H1 (cell line): ENCODE measurements at regions not wholly inside any gene's neighbourhood (a gene's known extent, or its start where the extent isn't known, plus 50 kb on each side); places are given as distances from the start of the nearest gene placed in this dataset.

Experiments
- ATF3 ChIP-seq: IDR thresholded peaks from 2 replicates; pipeline ENCODE4 v1.6.1; 2011; ENCODE audit warnings: low read depth, mild to moderate bottlenecking, low read length; ENCODE audit not compliant: insufficient read depth
- CBX5 ChIP-seq: fragments of 300-800, 300-1000 bp; sonication (generic); IDR thresholded peaks from 2 replicates; pipeline ENCODE4 v1.7.1; 2016; ENCODE audit warnings: antibody characterized with exemption, low read length, low read depth
- CHD2 ChIP-seq: IDR thresholded peaks from 2 replicates; pipeline ENCODE4 v1.6.1; 2012; ENCODE audit warnings: low read length, improper control_type of control experiment
- CHD7 ChIP-seq: fragments of 300-600 bp; sonication (generic); IDR thresholded peaks from 2 replicates; pipeline ENCODE4 v1.7.1; 2012; ENCODE audit warnings: low read length, moderate library complexity, mild to moderate bottlenecking, inconsistent platforms; ENCODE audit not compliant: insufficient replicate concordance
- HDAC6 ChIP-seq: IDR thresholded peaks from one replicate; pipeline ENCODE4 v1.7.1; 2012; ENCODE audit warnings: low read depth, mild to moderate bottlenecking, inconsistent platforms, low read length, moderate library complexity
- RAD21 ChIP-seq, 2 experiments: IDR thresholded peaks in 1 of 2; conservative IDR thresholded peaks in 1 of 2; 2 replicates each; pipeline ENCODE4 v1.6.1; 2011; ENCODE audit warnings: low read depth in 2 of 2, low read length in 2 of 2, improper control_type of control experiment in 1 of 2, inconsistent platforms in 1 of 2, mild to moderate bottlenecking in 1 of 2, moderate library complexity in 1 of 2
- RFX5 ChIP-seq: IDR thresholded peaks from 2 replicates; pipeline ENCODE4 v1.6.1; 2011; ENCODE audit warnings: low read depth, low read length, improper control_type of control experiment, borderline replicate concordance
- SIN3A ChIP-seq, 2 experiments: IDR thresholded peaks in 1 of 2; conservative IDR thresholded peaks in 1 of 2; 2 replicates each; pipeline ENCODE4 v1.6.1; 2011 to 2012; ENCODE audit warnings: low read length in 2 of 2, improper control_type of control experiment in 1 of 2, low read depth in 1 of 2, mild to moderate bottlenecking in 1 of 2
- TCF12 ChIP-seq: IDR thresholded peaks from 2 replicates; pipeline ENCODE4 v1.6.1; 2011; ENCODE audit warnings: low read depth, mild to moderate bottlenecking, low read length
- TEAD4 ChIP-seq: IDR thresholded peaks from 2 replicates; pipeline ENCODE4 v1.6.1; 2012; ENCODE audit warnings: low read depth, low read length, inconsistent platforms, mixed read lengths

- TF ChIP-seq CHD7 (no peak), TCF12 (no peak), ATF3 (no peak), CHD2 (no peak), RFX5 (no peak), HDAC6 (no peak), TEAD4 (no peak), RAD21 (IDR thresholded peaks at IDR 0.05 in 1 of 2, conservative IDR thresholded peaks at IDR 0.05 in 1 of 2; ENCODE audit: low read depth in 2 of 2, low read length in 2 of 2) (no peak), SIN3A (conservative IDR thresholded peaks at IDR 0.05 in 1 of 2, IDR thresholded peaks at IDR 0.05 in 1 of 2; ENCODE audit: low read depth in 1 of 2, low read length in 2 of 2) (no peak), CBX5 (no peak)
Observed at GRCh38 chr1:9449110-9449627, 90.1 kb upstream of the SLC25A33 start (continued).
